SK-N-SH (cell line): ENCODE measurements at regions not wholly inside any gene's neighbourhood (a gene's known extent, or its start where the extent isn't known, plus 50 kb on each side); places are given as distances from the start of the nearest gene placed in this dataset.

Experiments used
- CTCF ChIA-PET: fragments of 300-600, 350-600 bp; formaldehyde crosslinking; extraction: SDS; loops from one replicate; lab custom pipeline; 2021; lab: Yijun Ruan, JAX
- POLR2A ChIA-PET: fragments of 350-600 bp; sonication (Branson Sonifier 250); formaldehyde crosslinking; extraction: SDS; loops from one replicate; lab custom pipeline; 2020; ENCODE audit warnings: antibody characterized with exemption, inconsistent platforms; lab: Yijun Ruan, JAX
- DNase-seq: peaks from one replicate; pipeline ENCODE4 v3.0.0; 2012
- H2AFZ ChIP-seq: fragments of 200-600 bp; sonication (generic); 2 replicates; pipeline ENCODE4 v1.8.1; 2016; ENCODE audit warnings: antibody characterized with exemption, mild to moderate bottlenecking, low read depth
- H3F3A ChIP-seq: fragments of 200-600 bp; sonication (generic); replicated peaks from 2 replicates; pipeline ENCODE3; 2016; ENCODE audit warnings: antibody characterized with exemption, mild to moderate bottlenecking; ENCODE audit not compliant: insufficient read depth
- H3K27ac ChIP-seq, 2 experiments: fragments of 200-500 bp in 1 of 2; fragments of 200-600 bp in 1 of 2; sonication (Bioruptor generic) in 1 of 2; sonication (generic), shearing (Covaris generic) in 1 of 2; 2 replicates each; pipeline versions ENCODE4 v1.5.1 to v1.6.1; 2014 to 2016; ENCODE audit warnings: low read depth in 2 of 2, inconsistent platforms in 1 of 2, low read length in 1 of 2, mild to moderate bottlenecking in 1 of 2, mixed read lengths in 1 of 2
- H3K27me3 ChIP-seq: fragments of 200-600 bp; sonication (generic), shearing (Covaris generic); 2 replicates; pipeline ENCODE4 v1.6.1; 2016; ENCODE audit warnings: mixed run types; ENCODE audit not compliant: insufficient read depth
- H3K36me3 ChIP-seq, 2 experiments: fragments of 200-500 bp in 1 of 2; fragments of 200-600 bp in 1 of 2; sonication (Bioruptor generic) in 1 of 2; sonication (generic) in 1 of 2; replicated peaks in 1 of 2; 2 replicates each; pipeline versions ENCODE3 to v1.5.1; 2014 to 2016; ENCODE audit warnings: low read length in 1 of 2, mild to moderate bottlenecking in 1 of 2; ENCODE audit not compliant: insufficient read depth in 2 of 2, control insufficient read depth in 1 of 2
- H3K4me1 ChIP-seq, 2 experiments: fragments of 200-500 bp in 1 of 2; fragments of 200-600 bp in 1 of 2; sonication (Bioruptor generic) in 1 of 2; sonication (generic), shearing (Covaris generic) in 1 of 2; 2 replicates each; pipeline versions ENCODE4 v1.5.1 to v1.6.1; 2014 to 2016; ENCODE audit warnings: low read depth in 1 of 2, low read length in 1 of 2, mixed run types in 1 of 2; ENCODE audit not compliant: insufficient read depth in 2 of 2, control insufficient read depth in 1 of 2
- H3K4me2 ChIP-seq: fragments of 200-600 bp; sonication (generic), shearing (Covaris generic); 2 replicates; pipeline ENCODE4 v1.6.1; 2017; ENCODE audit warnings: mixed run types
- H3K4me3 ChIP-seq, 2 experiments: fragments of 200-500 bp in 1 of 2; fragments of 200-600 bp in 1 of 2; sonication (Bioruptor generic) in 1 of 2; sonication (generic), shearing (Covaris generic) in 1 of 2; 2 replicates each; pipeline versions ENCODE4 v1.5.1 to v1.8.1; 2014 to 2016; ENCODE audit warnings: low read depth in 2 of 2, inconsistent platforms in 1 of 2, low read length in 1 of 2, mild to moderate bottlenecking in 1 of 2, mixed read lengths in 1 of 2, moderate library complexity in 1 of 2
- H3K79me2 ChIP-seq: fragments of 200-600 bp; sonication (generic); 2 replicates; pipeline ENCODE4 v1.8.1; 2017; ENCODE audit warnings: mild to moderate bottlenecking; ENCODE audit not compliant: insufficient read depth
- H3K9ac ChIP-seq: fragments of 200-600 bp; sonication (generic); 2 replicates; pipeline ENCODE4 v1.6.1; 2017; ENCODE audit warnings: mixed run types
- H3K9me2 ChIP-seq: fragments of 200-600 bp; sonication (generic); 2 replicates; pipeline ENCODE4 v1.6.1; 2017; ENCODE audit warnings: mixed run types
- H3K9me3 ChIP-seq: fragments of 200-600 bp; sonication (generic); 2 replicates; pipeline ENCODE4 v1.6.1; 2017; ENCODE audit warnings: mixed run types, mild to moderate bottlenecking, moderate library complexity
- H4K20me1 ChIP-seq: fragments of 200-600 bp; sonication (generic); 2 replicates; pipeline ENCODE4 v1.6.1; 2017; ENCODE audit warnings: mild to moderate bottlenecking, mixed run types; ENCODE audit not compliant: insufficient read depth
- CHD2 ChIP-seq: fragments of 150-350 bp; IDR thresholded peaks from 2 replicates; pipeline ENCODE4 v1.6.1; 2018; ENCODE audit warnings: low read length; ENCODE audit not compliant: partially characterized antibody
- ELF1 ChIP-seq: IDR thresholded peaks from 2 replicates; pipeline ENCODE4 v1.4.0; 2012
- FOXJ3 ChIP-seq: sonication (generic); formaldehyde crosslinking; IDR thresholded peaks from 2 replicates; pipeline ENCODE4 v1.5.1; 2020; ENCODE audit warnings: mild to moderate bottlenecking, missing genetic modification reagents
- FOXM1 ChIP-seq: IDR thresholded peaks from 2 replicates; pipeline ENCODE4 v1.4.0; 2012; ENCODE audit warnings: low read depth, mild to moderate bottlenecking
- JUND ChIP-seq: IDR thresholded peaks from 2 replicates; pipeline ENCODE4 v1.4.0; 2012
- MEF2A ChIP-seq: IDR thresholded peaks from 2 replicates; pipeline ENCODE4 v1.4.0; 2012; ENCODE audit warnings: low read depth, borderline replicate concordance
- NRF1 ChIP-seq: IDR thresholded peaks from 2 replicates; pipeline ENCODE4 v1.6.1; 2012; ENCODE audit warnings: low read depth, mild to moderate bottlenecking, low read length
- RXRA ChIP-seq: IDR thresholded peaks from 2 replicates; pipeline ENCODE4 v1.4.0; 2012; ENCODE audit warnings: low read depth, mild to moderate bottlenecking, borderline replicate concordance
- SIN3A ChIP-seq: IDR thresholded peaks from 2 replicates; pipeline ENCODE4 v1.6.1; 2012; ENCODE audit warnings: low read depth, mild to moderate bottlenecking, low read length, moderate library complexity, borderline replicate concordance
- TCF12 ChIP-seq: IDR thresholded peaks from 2 replicates; pipeline ENCODE4 v1.4.0; 2012
- TEAD4 ChIP-seq: IDR thresholded peaks from 2 replicates; pipeline ENCODE4 v1.4.0; 2012; ENCODE audit warnings: mild to moderate bottlenecking, borderline replicate concordance; ENCODE audit not compliant: insufficient read depth
- WGBS: methylation state at CpG from one replicate; pipeline ENCODE4 v1.1.6; 2017; ENCODE audit warnings: low lambda C conversion rate; 5-methylcytosine and 5-hydroxymethylcytosine counted together
- TF ChIP-seq, protein P1 (sequence below): IDR thresholded peaks from 2 replicates; pipeline ENCODE4 v1.4.0; 2012; ENCODE audit warnings: low read depth, borderline replicate concordance

DNA sequence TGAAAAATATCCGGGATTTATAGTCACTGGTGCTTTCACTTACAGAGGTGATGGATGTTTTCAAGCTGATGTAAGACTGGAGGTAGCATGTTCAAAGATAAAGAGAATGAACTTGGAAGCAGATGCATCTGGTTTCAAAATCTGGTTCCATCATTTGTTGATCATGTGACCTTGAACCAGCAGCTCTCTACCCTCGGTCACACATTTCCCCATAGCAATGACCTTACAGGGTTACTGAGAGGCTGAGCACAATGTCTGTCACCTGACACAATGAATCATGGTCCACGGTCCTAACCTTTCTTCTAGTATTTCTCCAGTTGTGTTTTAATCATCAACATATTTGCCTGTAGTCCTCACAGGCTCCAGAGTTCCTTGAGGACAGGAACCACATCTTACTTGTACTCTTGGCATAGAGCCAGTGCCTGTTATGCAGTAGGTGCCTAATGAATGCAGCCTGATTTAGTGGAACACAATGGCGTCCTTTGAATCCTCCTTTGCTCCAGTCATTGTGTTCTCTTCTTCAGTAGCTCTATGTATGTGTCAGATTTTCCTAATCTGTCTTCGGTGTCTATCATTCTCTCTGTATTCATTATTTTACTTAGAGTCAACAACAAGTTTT lies 667.3 kb downstream of the PTPRU start:
- no peaks in the 10 kb centered on the region; a peak in 1 of 4 replicates for H3K4me1 ChIP-seq
- H3F3A ChIP-seq, result no peaks in the 10 kb centered on the region
- ChIA-PET POLR2A (no interaction called here), CTCF (interaction anchor here (1.4 kb wide), 1 partner anchor 27 kb away, joined by 3 read pairs; no protein-coding TSS in a partner anchor)
- no peak overlapping the region for H3K4me3 ChIP-seq
- no peak overlapping the region for H2AFZ ChIP-seq
- H3K9ac ChIP-seq, result no peak overlapping the region
- H3K36me3 ChIP-seq, result no peaks in the 10 kb centered on the region
- H3K79me2 ChIP-seq, result no peaks in the 10 kb centered on the region
- TF ChIP-seq NRF1 (no peak), CHD2 (no peak), JUND (no peak), FOXJ3 (CRISPR knock-in tag) (no peak), TCF12 (no peak), RXRA (no peak), ELF1 (no peak), FOXM1 (no peak), TEAD4 (no peak)
- DNase-seq, result no peak
- WGBS, result 34% methylated on average over 5 of the region's 5 CpGs
- no peaks in the 10 kb centered on the region; the same call in 1 of the 2 replicates for H3K27me3 ChIP-seq
- no peak overlapping the region for H3K27ac ChIP-seq
- no peak overlapping the region for H3K4me2 ChIP-seq
- no peaks in the 10 kb centered on the region for H4K20me1 ChIP-seq
- H3K9me3 ChIP-seq, result no peaks in the 10 kb centered on the region
- H3K9me2 ChIP-seq, result no peaks in the 10 kb centered on the region

DNA sequence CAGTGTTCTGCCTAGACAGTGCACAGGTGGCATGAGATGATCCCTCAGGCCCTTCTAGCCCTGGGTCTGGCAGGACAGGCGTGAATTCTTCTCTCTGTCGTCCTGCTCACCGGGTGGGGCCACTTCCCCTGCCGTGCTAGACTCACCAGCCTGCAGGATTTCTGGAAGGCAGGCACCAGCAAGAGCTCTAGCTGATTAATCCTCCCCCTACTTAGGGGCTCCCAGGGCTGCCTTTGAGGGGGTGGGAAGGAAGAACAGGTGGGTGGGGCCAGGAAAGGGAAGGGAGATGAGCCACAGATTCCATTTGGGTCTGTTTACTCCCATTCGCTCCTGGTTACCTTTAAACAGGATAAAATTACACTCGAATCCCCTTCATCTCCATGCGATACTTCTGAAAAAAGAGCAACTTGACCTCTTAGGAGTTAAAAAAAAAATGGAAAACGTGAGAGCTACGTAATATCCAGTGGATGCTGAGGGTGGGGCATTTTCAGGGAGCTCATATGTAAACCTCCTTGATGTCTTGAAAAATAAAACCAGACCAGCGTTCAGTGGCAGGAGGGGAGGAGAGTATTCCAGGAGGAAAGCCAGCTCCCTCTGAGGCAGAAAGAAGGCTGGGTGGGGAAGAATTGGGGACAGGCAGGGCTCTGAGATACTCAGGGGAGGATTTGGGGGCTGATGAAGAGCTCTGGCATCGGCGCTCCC lies 665.5 kb downstream of the PTPRU start:
- no peaks in the 10 kb centered on the region for H3K36me3 ChIP-seq
- no peaks in the 10 kb centered on the region for H3K9me3 ChIP-seq
- H3F3A ChIP-seq, result no peaks in the 10 kb centered on the region
- H3K4me1 ChIP-seq, result no peaks in the 10 kb centered on the region; a peak in 1 of 4 replicates
- H3K9ac ChIP-seq, result no peak overlapping the region
- H3K4me3 ChIP-seq, result no peak overlapping the region
- no peak overlapping the region for H3K27ac ChIP-seq
- ChIA-PET CTCF (interaction anchor here (0.6 to 2.4 kb wide), 3 partner anchors 25 to 204 kb away, joined by 3 to 7 read pairs (median 3); no protein-coding TSS in a partner anchor), POLR2A (no interaction called here)
- DNase-seq, result no peak
- no peaks in the 10 kb centered on the region for H4K20me1 ChIP-seq
- no peaks in the 10 kb centered on the region for H3K9me2 ChIP-seq
- no peak for TF ChIP-seq NRF1
- TF ChIP-seq, protein P1, sequence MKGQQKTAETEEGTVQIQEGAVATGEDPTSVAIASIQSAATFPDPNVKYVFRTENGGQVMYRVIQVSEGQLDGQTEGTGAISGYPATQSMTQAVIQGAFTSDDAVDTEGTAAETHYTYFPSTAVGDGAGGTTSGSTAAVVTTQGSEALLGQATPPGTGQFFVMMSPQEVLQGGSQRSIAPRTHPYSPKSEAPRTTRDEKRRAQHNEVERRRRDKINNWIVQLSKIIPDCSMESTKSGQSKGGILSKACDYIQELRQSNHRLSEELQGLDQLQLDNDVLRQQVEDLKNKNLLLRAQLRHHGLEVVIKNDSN, result no peak
- no peak for TF ChIP-seq ELF1
- TF ChIP-seq SIN3A, result no peak
- no peak for TF ChIP-seq MEF2A
- no peak overlapping the region for H2AFZ ChIP-seq
- H3K79me2 ChIP-seq, result no peaks in the 10 kb centered on the region
- no peak overlapping the region for H3K4me2 ChIP-seq
- WGBS, result 45% methylated on average over 10 of the region's 12 CpGs
- no peaks in the 10 kb centered on the region; the same call in 1 of the 2 replicates for H3K27me3 ChIP-seq
